HG03521 (cell line): ENCODE measurements at regions not wholly inside any gene's neighbourhood (a gene's known extent, or its start where the extent isn't known, plus 50 kb on each side); places are given as distances from the start of the nearest gene placed in this dataset.

ENCODE experiments used
- ATAC-seq: cut with Tn5 transposase; IDR thresholded peaks from one replicate; pipeline ENCODE4 v1.9.1; 2021; ENCODE audit warnings: mild to moderate bottlenecking, moderate library complexity; ENCODE audit not compliant: unreplicated experiment

- ATAC-seq, result no peak
Measured at GRCh38 chr6:22621701-22622100, 52.3 kb downstream of the HDGFL1 start.

- ATAC-seq, result no peak
Measured at GRCh38 chr6:22622351-22622750, 53.0 kb downstream of the HDGFL1 start.

- ATAC-seq, result no peak
Measured at GRCh38 chr6:22622813-22623212, 53.4 kb downstream of the HDGFL1 start.

GRCh38 chr6:22627644-22628043 lies 58.3 kb downstream of the HDGFL1 start:
- no peak for ATAC-seq

GRCh38 chr6:22631091-22631490 lies 61.7 kb downstream of the HDGFL1 start:
- ATAC-seq, result no peak

GRCh38 chr6:22632581-22633145 lies 63.3 kb downstream of the HDGFL1 start:
- no peak for ATAC-seq

- no peak for ATAC-seq
Measured at GRCh38 chr6:22636452-22636851, 67.1 kb downstream of the HDGFL1 start.

- no peak for ATAC-seq
Measured at GRCh38 chr6:22637782-22638181, 68.4 kb downstream of the HDGFL1 start.

- ATAC-seq, result no peak
Measured at GRCh38 chr6:22638320-22638719, 69.0 kb downstream of the HDGFL1 start.

- no peak for ATAC-seq
Measured at GRCh38 chr6:22642254-22642653, 72.9 kb downstream of the HDGFL1 start.

- ATAC-seq, result no peak
Measured at GRCh38 chr6:22643780-22644179, 74.4 kb downstream of the HDGFL1 start.

GRCh38 chr6:22647719-22648118 lies 78.4 kb downstream of the HDGFL1 start:
- ATAC-seq, result no peak

- ATAC-seq, result no peak
Measured at GRCh38 chr6:22651731-22652130, 82.4 kb downstream of the HDGFL1 start.

- no peak for ATAC-seq
Measured at GRCh38 chr6:22653980-22654610, 84.7 kb downstream of the HDGFL1 start.

GRCh38 chr6:22656706-22657351 lies 87.5 kb downstream of the HDGFL1 start:
- no peak for ATAC-seq

GRCh38 chr6:22657352-22657980 lies 88.1 kb downstream of the HDGFL1 start:
- ATAC-seq, result no peak

GRCh38 chr6:22658183-22658582 lies 88.8 kb downstream of the HDGFL1 start:
- ATAC-seq, result no peak

GRCh38 chr6:22658934-22659333 lies 89.6 kb downstream of the HDGFL1 start:
- ATAC-seq, result no peak

GRCh38 chr6:22664968-22665367 lies 95.6 kb downstream of the HDGFL1 start:
- no peak for ATAC-seq

- ATAC-seq, result no peak
Measured at GRCh38 chr6:22666021-22666420, 96.7 kb downstream of the HDGFL1 start.

GRCh38 chr6:22666586-22666985 lies 97.2 kb downstream of the HDGFL1 start:
- no peak for ATAC-seq

GRCh38 chr6:22667855-22668254 lies 98.5 kb downstream of the HDGFL1 start:
- ATAC-seq, result no peak
